Adrenal gland (tissue), 5 donors: ENCODE measurements at regions not wholly inside any gene's neighbourhood (a gene's known extent, or its start where the extent isn't known, plus 50 kb on each side); places are given as distances from the start of the nearest gene placed in this dataset.

ENCODE experiments used
- CTCF ChIP-seq, 6 experiments: fragments of 450-650 bp in 4 of 6; fragments of 200-600 bp in 2 of 6; sonication (generic) in 1 of 6; IDR thresholded peaks; 1 replicate in 5 of 6; 2 replicates in 1 of 6; pipeline versions ENCODE4 v1.5.1 to v1.8.0; 2016 to 2021; ENCODE audit warnings: antibody characterized with exemption in 6 of 6, mild to moderate bottlenecking in 2 of 6, moderate library complexity in 1 of 6
- POLR2A ChIP-seq, 2 donors: fragments of 450-650 bp; IDR thresholded peaks; one replicate each; pipeline ENCODE4 v1.6.1; 2017; ENCODE audit warnings: antibody characterized with exemption in 2 of 2, mild to moderate bottlenecking in 2 of 2, moderate library complexity in 1 of 2
- donor health status: DM: no; HTN: no; CAD: no.

DNA sequence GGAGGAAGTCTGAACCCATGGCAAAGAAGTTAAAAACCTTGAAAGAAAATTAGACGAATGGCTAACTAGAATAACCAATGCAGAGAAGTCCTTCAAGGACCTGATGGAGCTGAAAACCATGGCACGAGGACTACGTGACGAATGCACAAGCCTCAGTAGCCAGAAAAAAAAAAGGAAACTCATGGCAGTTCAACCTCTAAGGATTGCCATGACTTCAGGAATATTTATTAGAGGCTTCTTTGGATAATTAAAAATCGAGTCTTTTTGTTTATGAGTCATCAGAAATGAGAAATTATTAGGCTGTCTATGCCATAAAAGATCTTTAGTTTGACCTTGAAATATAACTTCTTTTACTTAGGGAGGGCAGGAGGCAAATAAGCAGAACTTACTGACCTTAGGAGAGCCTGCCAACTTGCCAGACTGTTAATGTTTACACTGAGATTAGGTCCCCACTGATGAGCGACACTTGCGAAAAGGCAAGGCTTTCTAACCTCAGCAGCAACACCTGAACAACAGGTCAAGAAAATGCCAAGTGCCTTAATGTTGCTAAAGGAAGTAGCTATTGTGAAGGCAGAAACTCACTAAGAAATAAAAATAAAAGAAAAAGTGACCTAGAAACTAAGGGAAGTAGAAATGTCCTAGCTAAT lies 55.2 kb upstream of the TUSC1 start:
- no peak for TF ChIP-seq POLR2A (IDR thresholded peaks at IDR 0.05)
- TF ChIP-seq CTCF (IDR thresholded peaks at IDR 0.05) = no peak
